HL-60 (cell line): ENCODE measurements at regions not wholly inside any gene's neighbourhood (a gene's known extent, or its start where the extent isn't known, plus 50 kb on each side); places are given as distances from the start of the nearest gene placed in this dataset.

Experiments used
- DNase-seq, 2 experiments: peaks; one replicate each; pipeline ENCODE4 v3.0.0-alpha.2; 2010 to 2020; ENCODE audit warnings: low read depth in 1 of 2, low spot score in 1 of 2
- H3K27ac ChIP-seq: fragments of 250-450 bp; sonication (Bioruptor Pico); replicated peaks from 2 replicates; pipeline ENCODE4 v1.5.1; 2020; ENCODE audit warnings: mild to moderate bottlenecking, moderate library complexity
- H3K27me3 ChIP-seq: fragments of 250-450 bp; sonication (Bioruptor Pico); 2 replicates; pipeline ENCODE4 v1.5.1; 2021; ENCODE audit warnings: mild to moderate bottlenecking, moderate library complexity; ENCODE audit not compliant: insufficient read depth, poor library complexity, severe bottlenecking
- H3K4me3 ChIP-seq: replicated peaks from 2 replicates; pipeline ENCODE4 v1.5.1; 2011; ENCODE audit warnings: mild to moderate bottlenecking, control low read depth, low read length; ENCODE audit not compliant: insufficient read depth
- CTCF ChIP-seq: IDR thresholded peaks from one replicate; pipeline ENCODE4 v1.5.1; 2011; ENCODE audit warnings: low read length, control low read depth, inconsistent platforms; ENCODE audit not compliant: insufficient read depth
- GABPA ChIP-seq: IDR thresholded peaks from 2 replicates; pipeline ENCODE4 v1.6.1; 2012; ENCODE audit warnings: low read depth
- POLR2AphosphoS5 ChIP-seq: IDR thresholded peaks from 2 replicates; pipeline ENCODE4 v1.6.1; 2012; ENCODE audit warnings: low read depth
- REST ChIP-seq: IDR thresholded peaks from 2 replicates; pipeline ENCODE4 v1.6.1; 2012; ENCODE audit warnings: low read depth; ENCODE audit not compliant: insufficient replicate concordance
- SPI1 ChIP-seq: IDR thresholded peaks from 2 replicates; pipeline ENCODE4 v1.6.1; 2012; ENCODE audit warnings: low read depth, mild to moderate bottlenecking, borderline replicate concordance

- TF ChIP-seq REST (no peak), SPI1 (no peak), CTCF (no peak), POLR2AphosphoS5 (no peak), GABPA (no peak)
- no peak overlapping the region for H3K4me3 ChIP-seq
- no peak for DNase-seq
- H3K27ac ChIP-seq: no peak overlapping the region
- no peaks in the 10 kb centered on the region for H3K27me3 ChIP-seq
These were observed 396.9 kb downstream of the ENC1 start for GRCh38 chr5:74243634-74244033.

- H3K27me3 ChIP-seq: no peaks in the 10 kb centered on the region
- TF ChIP-seq POLR2AphosphoS5: no peak
- TF ChIP-seq CTCF: no peak
- no peak for TF ChIP-seq REST
- no peak for TF ChIP-seq SPI1
- no peak for TF ChIP-seq GABPA
- no peak for DNase-seq
- H3K27ac ChIP-seq: no peak overlapping the region
- H3K4me3 ChIP-seq: no peak overlapping the region
These were observed 398.0 kb downstream of the ENC1 start for GRCh38 chr5:74242516-74242915.

- no peaks in the 10 kb centered on the region for H3K27me3 ChIP-seq
- no peak overlapping the region for H3K27ac ChIP-seq
- no peak overlapping the region for H3K4me3 ChIP-seq
- TF ChIP-seq POLR2AphosphoS5 (no peak), REST (no peak), GABPA (no peak), SPI1 (no peak), CTCF (no peak)
- no peak for DNase-seq
These were observed 398.8 kb downstream of the ENC1 start for GRCh38 chr5:74241751-74242140.
